ENCODE measurements at regions not wholly inside any gene's neighbourhood (a gene's known extent, or its start where the extent isn't known, plus 50 kb on each side); places are given as distances from the start of the nearest gene placed in this dataset.

GRCh38 chr13:106230450-106230849 lies 305.0 kb downstream of the EFNB2 start:
- Mint-ChIP-seq H3K36me3 (no peaks in the 10 kb centered on the region), H3K4me1 (no peaks in the 10 kb centered on the region), H3K9me3 (peaks cover 0 to 5% (median 0%) of the 10 kb centered on the region in 7 donors), H3K4me3 (no peak overlapping the region), H3K27me3 (no peaks in the 10 kb centered on the region), H3K27ac (no peak overlapping the region)
- H3K36me3 ChIP-seq (ENCODE audit: control insufficient read depth, insufficient read depth, low read length) = no peaks in the 10 kb centered on the region
- no peaks in the 10 kb centered on the region for H3K4me1 ChIP-seq (ENCODE audit: control insufficient read depth, insufficient read depth, low read length, poor library complexity, severe bottlenecking)
- no peaks in the 10 kb centered on the region for H3K9me3 ChIP-seq (ENCODE audit: control insufficient read depth in 2 of 2, low read length in 2 of 2)
- no peak for DNase-seq
- no peak for ATAC-seq (ENCODE audit: low read depth in 2 of 2)
- H3K27me3 ChIP-seq (ENCODE audit: control insufficient read depth, insufficient read depth, low read length) = no peaks in the 10 kb centered on the region
- no peak overlapping the region for H3K4me3 ChIP-seq (ENCODE audit: low read depth, low read length)
- H3K27ac ChIP-seq (ENCODE audit: insufficient read depth, low read length, poor library complexity, severe bottlenecking) = no peak overlapping the region

- H3K4me1 Mint-ChIP-seq = no peaks in the 10 kb centered on the region
- no peaks in the 10 kb centered on the region for H3K36me3 Mint-ChIP-seq
- Histone ChIP-seq H3K36me3 (ENCODE audit: control insufficient read depth, insufficient read depth, low read length) (no peaks in the 10 kb centered on the region), H3K27ac (ENCODE audit: insufficient read depth, low read length, poor library complexity, severe bottlenecking) (no peak overlapping the region), H3K9me3 (ENCODE audit: control insufficient read depth in 2 of 2, low read length in 2 of 2) (no peaks in the 10 kb centered on the region), H3K4me1 (ENCODE audit: control insufficient read depth, insufficient read depth, low read length, poor library complexity, severe bottlenecking) (no peaks in the 10 kb centered on the region), H3K4me3 (ENCODE audit: low read depth, low read length) (no peak overlapping the region), H3K27me3 (ENCODE audit: control insufficient read depth, insufficient read depth, low read length) (no peaks in the 10 kb centered on the region)
- H3K4me3 Mint-ChIP-seq = no peak overlapping the region
- ATAC-seq (ENCODE audit: low read depth in 2 of 2) (no peak), DNase-seq (no peak)
- peaks cover 0 to 4% (median 0%) of the 10 kb centered on the region in 7 donors for H3K9me3 Mint-ChIP-seq
- no peaks in the 10 kb centered on the region for H3K27me3 Mint-ChIP-seq
- no peak overlapping the region for H3K27ac Mint-ChIP-seq
Observed at GRCh38 chr13:106225126-106225525, 310.3 kb downstream of the EFNB2 start.

GRCh38 chr13:106220211-106220610 lies 315.3 kb downstream of the EFNB2 start:
- H3K9me3 ChIP-seq (ENCODE audit: control insufficient read depth in 2 of 2, low read length in 2 of 2) = no peaks in the 10 kb centered on the region
- no peaks in the 10 kb centered on the region for H3K27me3 ChIP-seq (ENCODE audit: control insufficient read depth, insufficient read depth, low read length)
- ATAC-seq (ENCODE audit: low read depth in 2 of 2) (no peak), DNase-seq (no peak)
- Mint-ChIP-seq H3K27me3 (no peaks in the 10 kb centered on the region), H3K9me3 (peaks cover 0 to 4% (median 1%) of the 10 kb centered on the region in 7 donors), H3K4me3 (no peak overlapping the region), H3K27ac (no peak overlapping the region), H3K36me3 (no peaks in the 10 kb centered on the region), H3K4me1 (no peaks in the 10 kb centered on the region)
- no peak overlapping the region for H3K4me3 ChIP-seq (ENCODE audit: low read depth, low read length)
- H3K27ac ChIP-seq (ENCODE audit: insufficient read depth, low read length, poor library complexity, severe bottlenecking) = no peak overlapping the region
- H3K4me1 ChIP-seq (ENCODE audit: control insufficient read depth, insufficient read depth, low read length, poor library complexity, severe bottlenecking) = no peaks in the 10 kb centered on the region
- H3K36me3 ChIP-seq (ENCODE audit: control insufficient read depth, insufficient read depth, low read length) = no peaks in the 10 kb centered on the region

GRCh38 chr13:106213028-106213757 lies 322.3 kb downstream of the EFNB2 start:
- Histone ChIP-seq H3K9me3 (ENCODE audit: control insufficient read depth in 2 of 2, low read length in 2 of 2) (no peaks in the 10 kb centered on the region), H3K4me1 (ENCODE audit: control insufficient read depth, insufficient read depth, low read length, poor library complexity, severe bottlenecking) (no peaks in the 10 kb centered on the region), H3K36me3 (ENCODE audit: control insufficient read depth, insufficient read depth, low read length) (no peaks in the 10 kb centered on the region), H3K27me3 (ENCODE audit: control insufficient read depth, insufficient read depth, low read length) (no peaks in the 10 kb centered on the region), H3K27ac (ENCODE audit: insufficient read depth, low read length, poor library complexity, severe bottlenecking) (no peak overlapping the region), H3K4me3 (ENCODE audit: low read depth, low read length) (no peak overlapping the region)
- DNase-seq = no peak
- Mint-ChIP-seq H3K9me3 (peaks cover 0 to 7% (median 0%) of the 10 kb centered on the region in 7 donors), H3K36me3 (no peaks in the 10 kb centered on the region), H3K27me3 (no peaks in the 10 kb centered on the region), H3K27ac (no peak overlapping the region), H3K4me3 (no peak overlapping the region), H3K4me1 (no peaks in the 10 kb centered on the region)
- no peak for ATAC-seq (ENCODE audit: low read depth in 2 of 2)

GRCh38 chr13:106212386-106213010 lies 323.0 kb downstream of the EFNB2 start:
- H3K27ac Mint-ChIP-seq = no peak overlapping the region

GRCh38 chr13:106210324-106210723 lies 325.1 kb downstream of the EFNB2 start:
- ATAC-seq (ENCODE audit: low read depth in 2 of 2) = no peak

More at GRCh38 chr13:106212386-106213010, 323.0 kb downstream of the EFNB2 start:
- no peak for DNase-seq
- no peaks in the 10 kb centered on the region for H3K27me3 ChIP-seq (ENCODE audit: control insufficient read depth, insufficient read depth, low read length)
- H3K9me3 ChIP-seq (ENCODE audit: control insufficient read depth in 2 of 2, low read length in 2 of 2) = no peaks in the 10 kb centered on the region
- no peaks in the 10 kb centered on the region for H3K4me1 ChIP-seq (ENCODE audit: control insufficient read depth, insufficient read depth, low read length, poor library complexity, severe bottlenecking)
- no peaks in the 10 kb centered on the region for H3K36me3 Mint-ChIP-seq
- no peak overlapping the region for H3K4me3 Mint-ChIP-seq
- no peaks in the 10 kb centered on the region for H3K36me3 ChIP-seq (ENCODE audit: control insufficient read depth, insufficient read depth, low read length)
- no peak overlapping the region for H3K27ac ChIP-seq (ENCODE audit: insufficient read depth, low read length, poor library complexity, severe bottlenecking)
- no peaks in the 10 kb centered on the region for H3K27me3 Mint-ChIP-seq
- H3K9me3 Mint-ChIP-seq = peaks cover 0 to 7% (median 0%) of the 10 kb centered on the region in 7 donors
- no peak overlapping the region for H3K4me3 ChIP-seq (ENCODE audit: low read depth, low read length)
- H3K4me1 Mint-ChIP-seq = no peaks in the 10 kb centered on the region
- no peak for ATAC-seq (ENCODE audit: low read depth in 2 of 2)

GRCh38 chr13:106205871-106206270 lies 329.6 kb downstream of the EFNB2 start:
- Mint-ChIP-seq H3K4me1 (no peaks in the 10 kb centered on the region), H3K27ac (no peak overlapping the region), H3K9me3 (peaks cover 0 to 6% (median 0%) of the 10 kb centered on the region in 7 donors), H3K4me3 (no peak overlapping the region), H3K36me3 (no peaks in the 10 kb centered on the region), H3K27me3 (no peaks in the 10 kb centered on the region)
- Histone ChIP-seq H3K4me3 (ENCODE audit: low read depth, low read length) (no peak overlapping the region), H3K36me3 (ENCODE audit: control insufficient read depth, insufficient read depth, low read length) (no peaks in the 10 kb centered on the region), H3K27me3 (ENCODE audit: control insufficient read depth, insufficient read depth, low read length) (no peaks in the 10 kb centered on the region), H3K9me3 (ENCODE audit: control insufficient read depth in 2 of 2, low read length in 2 of 2) (no peaks in the 10 kb centered on the region), H3K27ac (ENCODE audit: insufficient read depth, low read length, poor library complexity, severe bottlenecking) (no peak overlapping the region), H3K4me1 (ENCODE audit: control insufficient read depth, insufficient read depth, low read length, poor library complexity, severe bottlenecking) (no peaks in the 10 kb centered on the region)
- ATAC-seq (ENCODE audit: low read depth in 2 of 2) (no peak), DNase-seq (no peak)

More at GRCh38 chr13:106210324-106210723, 325.1 kb downstream of the EFNB2 start:
- H3K27ac ChIP-seq (ENCODE audit: insufficient read depth, low read length, poor library complexity, severe bottlenecking) = no peak overlapping the region
- H3K4me1 ChIP-seq (ENCODE audit: control insufficient read depth, insufficient read depth, low read length, poor library complexity, severe bottlenecking) = no peaks in the 10 kb centered on the region
- no peak overlapping the region for H3K27ac Mint-ChIP-seq
- no peaks in the 10 kb centered on the region for H3K4me1 Mint-ChIP-seq
- H3K4me3 Mint-ChIP-seq = no peak overlapping the region
- H3K4me3 ChIP-seq (ENCODE audit: low read depth, low read length) = no peak overlapping the region
- H3K9me3 Mint-ChIP-seq = peaks cover 0 to 7% (median 0%) of the 10 kb centered on the region in 7 donors
- DNase-seq = no peak
- H3K36me3 ChIP-seq (ENCODE audit: control insufficient read depth, insufficient read depth, low read length) = no peaks in the 10 kb centered on the region
- no peaks in the 10 kb centered on the region for H3K36me3 Mint-ChIP-seq
- no peaks in the 10 kb centered on the region for H3K9me3 ChIP-seq (ENCODE audit: control insufficient read depth in 2 of 2, low read length in 2 of 2)
- no peaks in the 10 kb centered on the region for H3K27me3 Mint-ChIP-seq
- no peaks in the 10 kb centered on the region for H3K27me3 ChIP-seq (ENCODE audit: control insufficient read depth, insufficient read depth, low read length)

GRCh38 chr13:106197496-106197895 lies 338.0 kb downstream of the EFNB2 start:
- no peaks in the 10 kb centered on the region for H3K27me3 Mint-ChIP-seq
- H3K27ac ChIP-seq (ENCODE audit: insufficient read depth, low read length, poor library complexity, severe bottlenecking) = no peak overlapping the region
- H3K9me3 ChIP-seq (ENCODE audit: control insufficient read depth in 2 of 2, low read length in 2 of 2) = no peaks in the 10 kb centered on the region
- H3K4me3 Mint-ChIP-seq = no peak overlapping the region
- no peak overlapping the region for H3K4me3 ChIP-seq (ENCODE audit: low read depth, low read length)
- no peaks in the 10 kb centered on the region for H3K4me1 Mint-ChIP-seq
- no peaks in the 10 kb centered on the region for H3K4me1 ChIP-seq (ENCODE audit: control insufficient read depth, insufficient read depth, low read length, poor library complexity, severe bottlenecking)
- H3K27me3 ChIP-seq (ENCODE audit: control insufficient read depth, insufficient read depth, low read length) = no peaks in the 10 kb centered on the region
- H3K27ac Mint-ChIP-seq = no peak overlapping the region
- H3K36me3 Mint-ChIP-seq = no peaks in the 10 kb centered on the region
- ATAC-seq (ENCODE audit: low read depth in 2 of 2) (no peak), DNase-seq (no peak)
- H3K9me3 Mint-ChIP-seq = peaks cover 0 to 4% (median 1%) of the 10 kb centered on the region in 7 donors
- H3K36me3 ChIP-seq (ENCODE audit: control insufficient read depth, insufficient read depth, low read length) = no peaks in the 10 kb centered on the region

Measured in CD4-positive, CD25-positive, alpha-beta regulatory T cell (primary cell).